ENCODE measurements at regions not wholly inside any gene's neighbourhood (a gene's known extent, or its start where the extent isn't known, plus 50 kb on each side); places are given as distances from the start of the nearest gene placed in this dataset.

DNA sequence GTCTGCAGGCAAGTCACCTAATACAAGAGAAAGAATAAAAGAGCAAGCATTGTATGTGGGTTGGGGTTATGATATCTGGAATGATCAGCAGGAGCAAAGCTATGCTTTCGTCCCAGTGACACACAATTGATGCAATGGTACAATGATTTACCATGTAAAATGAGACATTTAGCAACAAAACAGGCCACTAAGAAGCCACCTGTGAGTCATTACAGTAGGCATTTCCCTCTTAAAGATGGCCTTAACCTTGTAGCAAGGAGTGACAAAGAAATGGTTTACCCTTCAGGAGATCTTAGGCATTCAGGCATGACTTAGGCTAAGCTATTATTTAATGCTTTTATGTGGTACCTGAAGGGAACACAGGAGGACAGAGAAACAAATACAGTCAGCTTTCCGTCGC, 373.3 kb upstream of the RBMS3 start:
- Histone ChIP-seq H3K27ac (no peak overlapping the region), H3K4me1 (no peaks in the 10 kb centered on the region), H3K27me3 (no peaks in the 10 kb centered on the region), H3K36me3 (no peaks in the 10 kb centered on the region), H3K9me3 (no peaks in the 10 kb centered on the region), H3K4me3 (no peak overlapping the region)
- TF ChIP-seq, protein P1, sequence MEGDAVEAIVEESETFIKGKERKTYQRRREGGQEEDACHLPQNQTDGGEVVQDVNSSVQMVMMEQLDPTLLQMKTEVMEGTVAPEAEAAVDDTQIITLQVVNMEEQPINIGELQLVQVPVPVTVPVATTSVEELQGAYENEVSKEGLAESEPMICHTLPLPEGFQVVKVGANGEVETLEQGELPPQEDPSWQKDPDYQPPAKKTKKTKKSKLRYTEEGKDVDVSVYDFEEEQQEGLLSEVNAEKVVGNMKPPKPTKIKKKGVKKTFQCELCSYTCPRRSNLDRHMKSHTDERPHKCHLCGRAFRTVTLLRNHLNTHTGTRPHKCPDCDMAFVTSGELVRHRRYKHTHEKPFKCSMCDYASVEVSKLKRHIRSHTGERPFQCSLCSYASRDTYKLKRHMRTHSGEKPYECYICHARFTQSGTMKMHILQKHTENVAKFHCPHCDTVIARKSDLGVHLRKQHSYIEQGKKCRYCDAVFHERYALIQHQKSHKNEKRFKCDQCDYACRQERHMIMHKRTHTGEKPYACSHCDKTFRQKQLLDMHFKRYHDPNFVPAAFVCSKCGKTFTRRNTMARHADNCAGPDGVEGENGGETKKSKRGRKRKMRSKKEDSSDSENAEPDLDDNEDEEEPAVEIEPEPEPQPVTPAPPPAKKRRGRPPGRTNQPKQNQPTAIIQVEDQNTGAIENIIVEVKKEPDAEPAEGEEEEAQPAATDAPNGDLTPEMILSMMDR (IDR thresholded peaks at IDR 0.05 in 4 of 5, conservative IDR thresholded peaks at IDR 0.05 in 1 of 5): no peak
- TF ChIP-seq POLR2A (IDR thresholded peaks at IDR 0.05): no peak
- in situ Hi-C loops (cut with MboI; ENCODE audit: low sequenced_read_pairs in 4 of 4): loop anchor here in 2 of 4 donors (25.0 kb wide), 1 partner anchor 855 kb away; no protein-coding TSS in a partner anchor
- ATAC-seq (no peak), DNase-seq (no peak)
- intact Hi-C loops (cut with DNase I; ENCODE audit: low total_unique reads): no loop called here

DNA sequence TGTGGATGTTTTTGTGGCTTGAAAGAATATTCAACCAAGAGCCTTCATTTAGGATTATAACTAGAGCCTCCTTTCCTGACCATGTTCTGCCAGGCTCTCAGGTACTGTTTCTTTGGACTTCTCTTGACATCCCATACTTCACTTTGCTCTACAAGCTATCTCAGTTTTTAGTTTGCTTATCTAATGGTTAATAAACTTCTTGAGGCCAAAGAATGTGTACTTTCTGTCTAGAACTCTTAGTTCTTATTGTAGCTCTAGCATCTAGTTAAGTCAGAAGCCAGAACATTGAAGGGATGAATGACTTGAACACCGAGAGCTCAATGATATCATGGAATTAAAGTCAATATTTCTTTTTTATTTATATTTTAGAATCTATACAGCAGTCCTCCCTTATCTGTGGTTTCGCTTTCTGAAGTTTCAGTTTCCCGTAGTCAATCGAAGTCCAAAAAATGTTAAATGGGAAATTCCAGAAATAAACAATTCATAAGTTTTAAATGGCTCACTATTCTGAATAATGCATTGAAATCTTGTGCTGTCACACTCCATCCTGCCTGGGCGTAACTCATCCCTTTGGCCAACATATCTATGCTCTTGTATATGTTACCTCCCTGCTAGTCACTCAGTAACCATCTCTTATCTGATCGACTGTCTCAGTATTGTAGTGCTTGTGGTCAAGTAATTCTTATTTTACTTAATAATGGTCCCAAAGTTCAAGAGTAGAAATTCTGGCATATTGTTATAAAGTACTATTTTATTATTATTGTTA, 368.6 kb upstream of the RBMS3 start:
- Histone ChIP-seq H3K4me3 (no peak overlapping the region), H3K4me1 (peaks cover 15 to 16% of the 10 kb centered on the region in 2 donors), H3K9me3 (no peaks in the 10 kb centered on the region), H3K36me3 (no peaks in the 10 kb centered on the region), H3K27ac (no peak overlapping the region), H3K27me3 (no peaks in the 10 kb centered on the region)
- in situ Hi-C loops (cut with MboI; ENCODE audit: low sequenced_read_pairs in 4 of 4): loop anchor here in 2 of 4 donors (25.0 kb wide), 1 partner anchor 850 kb away; no protein-coding TSS in a partner anchor
- no peak for ATAC-seq
- no peak for DNase-seq
- intact Hi-C loops (cut with DNase I; ENCODE audit: low total_unique reads): loop anchor here (10.0 kb wide), 1 partner anchor 852 kb away; no protein-coding TSS in a partner anchor
- TF ChIP-seq POLR2A (IDR thresholded peaks at IDR 0.05): no peak
- TF ChIP-seq, protein P1 (IDR thresholded peaks at IDR 0.05 in 4 of 5, conservative IDR thresholded peaks at IDR 0.05 in 1 of 5): no peak

DNA sequence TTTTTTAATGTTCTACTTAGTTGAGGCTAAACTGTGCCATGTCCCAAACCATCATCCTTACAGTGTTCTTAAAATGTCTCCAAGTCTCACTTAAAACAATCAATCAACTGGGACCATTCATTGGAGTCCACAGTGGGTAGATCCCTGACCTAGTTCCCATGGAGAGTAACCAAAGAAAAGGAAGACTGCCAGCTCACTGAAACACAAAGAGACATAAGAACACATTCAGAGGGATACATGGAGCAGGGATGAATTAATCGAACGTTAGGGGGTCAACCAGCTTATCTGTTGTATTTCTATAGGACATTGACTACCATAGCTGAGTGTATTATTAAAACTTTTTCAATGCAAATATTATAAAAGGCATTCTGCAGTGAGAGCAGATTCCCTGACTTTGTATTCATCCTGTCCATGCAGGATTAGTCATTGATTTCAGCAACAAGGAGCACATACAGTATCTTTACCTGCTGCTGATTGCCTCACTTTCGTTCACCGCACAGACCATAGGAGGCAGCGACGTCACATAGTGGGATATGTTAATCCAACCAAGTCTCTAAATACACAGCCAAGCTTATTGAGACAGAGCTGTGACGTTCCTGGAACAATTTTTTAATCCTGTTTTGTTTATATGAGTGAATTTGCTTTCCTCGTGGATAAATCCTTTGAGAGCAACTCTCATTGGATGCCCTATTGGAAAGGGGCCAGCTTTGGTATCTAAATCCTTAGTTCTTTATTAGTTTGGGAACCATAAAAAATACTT, 364.9 kb upstream of the RBMS3 start:
- intact Hi-C loops (cut with DNase I; ENCODE audit: low total_unique reads): loop anchor here (5.0 to 10.0 kb wide), 2 partner anchors 849 to 1281 kb away; no protein-coding TSS in a partner anchor
- peak in 1 of 2 donors; percentile 45 for ATAC-seq

DNA sequence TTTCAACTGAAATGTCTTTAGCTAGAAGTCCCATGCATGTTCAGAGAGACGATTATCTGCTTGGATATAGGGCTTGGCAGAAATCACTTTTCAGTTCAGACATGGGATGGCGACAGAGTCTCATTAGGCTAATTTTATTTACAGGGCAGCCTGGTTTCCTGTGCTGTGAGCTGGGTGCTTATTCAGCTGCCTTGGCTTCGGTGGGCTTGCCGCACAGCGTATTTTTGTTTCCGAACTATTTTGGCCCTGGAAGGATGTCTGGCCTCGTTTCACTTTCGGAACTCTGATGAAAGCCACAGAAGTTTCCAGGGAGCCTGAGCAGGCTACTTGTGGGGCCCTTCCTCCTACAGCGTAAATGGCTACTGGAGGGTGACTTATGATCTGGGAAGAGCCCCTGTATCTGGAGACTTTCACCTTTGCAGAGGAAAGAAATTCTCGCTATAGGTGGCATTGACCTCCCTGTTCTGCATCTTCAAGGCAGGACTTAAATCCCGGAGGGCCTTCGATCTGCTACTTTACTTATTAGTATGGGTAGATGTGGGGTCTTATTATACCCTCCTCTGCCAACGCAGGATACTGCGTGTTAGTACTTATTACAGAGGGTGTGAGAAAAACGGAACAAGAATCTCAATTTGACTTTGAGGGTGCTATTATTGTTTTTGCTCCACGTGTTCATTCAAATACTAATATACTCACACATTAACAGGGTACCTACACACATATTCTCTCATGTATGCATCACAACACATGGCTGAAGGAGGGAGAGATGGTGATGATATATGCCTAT, 364.0 kb upstream of the RBMS3 start:
- in situ Hi-C loops (cut with MboI; ENCODE audit: low sequenced_read_pairs in 4 of 4) (loop anchor here in 2 of 4 donors (25.0 kb wide), 1 partner anchor 845 kb away; no protein-coding TSS in a partner anchor), intact Hi-C loops (cut with DNase I; ENCODE audit: low total_unique reads) (loop anchor here (5.0 to 10.0 kb wide), 2 partner anchors 848 to 1280 kb away; no protein-coding TSS in a partner anchor)
- Histone ChIP-seq H3K27me3 (no peaks in the 10 kb centered on the region), H3K36me3 (no peaks in the 10 kb centered on the region), H3K4me1 (peaks cover 15 to 16% of the 10 kb centered on the region in 2 donors), H3K27ac (peak overlapping the region; percentile 58 to 70 (median 60)), H3K9me3 (no peaks in the 10 kb centered on the region), H3K4me3 (peak overlapping the region; percentile 45 to 53 (median 50))
- TF ChIP-seq POLR2A (IDR thresholded peaks at IDR 0.05): no peak
- TF ChIP-seq, protein P1 (IDR thresholded peaks at IDR 0.05 in 4 of 5, conservative IDR thresholded peaks at IDR 0.05 in 1 of 5): peak in 4 of 5 experiments; percentile 25 to 63 (median 60)
- DNase-seq (peak; percentile 32 to 49), ATAC-seq (peak; percentile 92 to 94)

More for the DNA sequence above, 364.9 kb upstream of the RBMS3 start:
- peak overlapping the region; percentile 45 to 53 (median 50) for H3K4me3 ChIP-seq
- no peak for DNase-seq
- peaks cover 15 to 16% of the 10 kb centered on the region in 2 donors for H3K4me1 ChIP-seq
- no peaks in the 10 kb centered on the region for H3K27me3 ChIP-seq
- no peaks in the 10 kb centered on the region for H3K36me3 ChIP-seq
- TF ChIP-seq, protein P1 (IDR thresholded peaks at IDR 0.05 in 4 of 5, conservative IDR thresholded peaks at IDR 0.05 in 1 of 5): no peak
- TF ChIP-seq POLR2A (IDR thresholded peaks at IDR 0.05): no peak
- peak overlapping the region; percentile 58 to 70 (median 60) for H3K27ac ChIP-seq
- in situ Hi-C loops (cut with MboI; ENCODE audit: low sequenced_read_pairs in 4 of 4): loop anchor here in 2 of 4 donors (25.0 kb wide), 1 partner anchor 846 kb away; no protein-coding TSS in a partner anchor
- no peaks in the 10 kb centered on the region for H3K9me3 ChIP-seq

Measured in gastrocnemius medialis (tissue), 4 donors.